ENCODE measurements at regions not wholly inside any gene's neighbourhood (a gene's known extent, or its start where the extent isn't known, plus 50 kb on each side); places are given as distances from the start of the nearest gene placed in this dataset.

- Histone ChIP-seq H3K4me2 (ENCODE audit: low read length) (no peak overlapping the region), H3K9me3 (ENCODE audit: insufficient read depth, low read length) (no peaks in the 10 kb centered on the region), H3K4me3 (ENCODE audit: low read length) (no peak overlapping the region), H2AFZ (ENCODE audit: low read depth, low read length) (no peak overlapping the region), H3K9ac (ENCODE audit: low read length) (no peak overlapping the region), H3K27me3 (ENCODE audit: low read depth, low read length) (no peaks in the 10 kb centered on the region), H3K27ac (ENCODE audit: low read length) (no peak overlapping the region), H3K79me2 (ENCODE audit: low read length) (no peaks in the 10 kb centered on the region), H4K20me1 (ENCODE audit: insufficient read depth, low read length) (no peaks in the 10 kb centered on the region), H3K4me1 (ENCODE audit: low read length) (no peaks in the 10 kb centered on the region), H3K36me3 (replicated peaks; ENCODE audit: low read depth, low read length) (no peaks in the 10 kb centered on the region)
- TF ChIP-seq EZH2phosphoT487 (IDR thresholded peaks at IDR 0.05; ENCODE audit: low read depth) (no peak), CTCF (IDR thresholded peaks at IDR 0.05; ENCODE audit: low read depth, low read length) (no peak)
These were observed 298.9 kb upstream of the BMP2 start for GRCh38 chr20:6468423-6469116.

- H3K9me3 ChIP-seq (ENCODE audit: insufficient read depth, low read length) = no peaks in the 10 kb centered on the region
- H3K27me3 ChIP-seq (ENCODE audit: low read depth, low read length) = no peaks in the 10 kb centered on the region
- no peak for TF ChIP-seq EZH2phosphoT487 (IDR thresholded peaks at IDR 0.05; ENCODE audit: low read depth)
- TF ChIP-seq CTCF (IDR thresholded peaks at IDR 0.05; ENCODE audit: low read depth, low read length) = no peak
- H3K79me2 ChIP-seq (ENCODE audit: low read length) = no peaks in the 10 kb centered on the region
- no peak overlapping the region for H3K4me3 ChIP-seq (ENCODE audit: low read length)
- no peaks in the 10 kb centered on the region for H3K36me3 ChIP-seq (replicated peaks; ENCODE audit: low read depth, low read length)
- no peak overlapping the region for H3K27ac ChIP-seq (ENCODE audit: low read length)
- no peaks in the 10 kb centered on the region for H3K4me1 ChIP-seq (ENCODE audit: low read length)
- H3K4me2 ChIP-seq (ENCODE audit: low read length) = no peak overlapping the region
- H2AFZ ChIP-seq (ENCODE audit: low read depth, low read length) = no peak overlapping the region
- no peaks in the 10 kb centered on the region for H4K20me1 ChIP-seq (ENCODE audit: insufficient read depth, low read length)
- H3K9ac ChIP-seq (ENCODE audit: low read length) = no peak overlapping the region
These were observed 299.9 kb upstream of the BMP2 start for GRCh38 chr20:6467562-6467961.

DNA sequence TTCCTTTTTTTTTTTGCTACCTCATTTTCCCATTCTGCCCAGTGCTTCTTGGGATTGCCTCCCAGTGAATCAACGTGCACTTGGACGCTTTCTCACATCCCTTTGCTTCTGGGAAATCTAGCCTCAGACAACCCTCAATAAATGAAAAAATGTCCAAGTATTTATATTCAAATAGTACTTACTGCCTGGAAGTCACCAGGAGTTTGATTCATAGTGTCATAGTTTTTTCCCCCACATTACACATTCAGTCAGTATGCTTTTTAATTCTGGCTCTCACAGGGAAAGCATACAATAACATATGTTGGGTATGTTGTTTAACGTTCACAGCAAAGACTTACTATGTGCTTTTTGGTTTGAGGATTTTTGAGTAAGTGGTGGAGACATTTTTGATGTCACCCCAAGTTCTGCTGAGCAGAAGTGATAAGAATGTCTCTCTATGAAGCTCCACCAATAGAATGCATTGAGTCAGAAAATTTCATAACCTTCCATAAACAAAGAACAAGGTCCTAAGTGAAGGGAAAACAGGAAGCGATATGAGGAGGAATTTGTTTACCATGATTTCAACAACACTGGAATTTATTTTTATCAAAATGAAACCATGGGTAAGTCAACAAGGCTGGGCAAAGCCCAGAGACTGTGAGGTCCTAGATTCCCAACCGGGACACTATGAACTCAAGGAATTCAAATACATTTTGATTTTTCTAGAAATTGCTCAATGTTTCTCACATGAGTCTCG, 301.2 kb upstream of the BMP2 start:
- no peak for TF ChIP-seq EZH2phosphoT487 (IDR thresholded peaks at IDR 0.05; ENCODE audit: low read depth)
- no peak for TF ChIP-seq CTCF (IDR thresholded peaks at IDR 0.05; ENCODE audit: low read depth, low read length)
- Histone ChIP-seq H3K4me1 (ENCODE audit: low read length) (no peaks in the 10 kb centered on the region), H3K9me3 (ENCODE audit: insufficient read depth, low read length) (no peaks in the 10 kb centered on the region), H3K9ac (ENCODE audit: low read length) (no peak overlapping the region), H2AFZ (ENCODE audit: low read depth, low read length) (no peak overlapping the region), H4K20me1 (ENCODE audit: insufficient read depth, low read length) (no peaks in the 10 kb centered on the region), H3K36me3 (replicated peaks; ENCODE audit: low read depth, low read length) (no peaks in the 10 kb centered on the region), H3K27me3 (ENCODE audit: low read depth, low read length) (no peaks in the 10 kb centered on the region), H3K4me2 (ENCODE audit: low read length) (no peak overlapping the region), H3K4me3 (ENCODE audit: low read length) (no peak overlapping the region), H3K27ac (ENCODE audit: low read length) (no peak overlapping the region), H3K79me2 (ENCODE audit: low read length) (no peaks in the 10 kb centered on the region)

GRCh38 chr20:6450841-6451240, 316.6 kb upstream of the BMP2 start:
- H3K79me2 ChIP-seq (ENCODE audit: low read length) = no peaks in the 10 kb centered on the region
- no peaks in the 10 kb centered on the region for H4K20me1 ChIP-seq (ENCODE audit: insufficient read depth, low read length)
- H3K9ac ChIP-seq (ENCODE audit: low read length) = no peak overlapping the region
- H3K4me3 ChIP-seq (ENCODE audit: low read length) = no peak overlapping the region
- no peaks in the 10 kb centered on the region for H3K36me3 ChIP-seq (replicated peaks; ENCODE audit: low read depth, low read length)
- H3K9me3 ChIP-seq (ENCODE audit: insufficient read depth, low read length) = no peaks in the 10 kb centered on the region
- H3K4me2 ChIP-seq (ENCODE audit: low read length) = no peak overlapping the region
- no peak overlapping the region for H2AFZ ChIP-seq (ENCODE audit: low read depth, low read length)
- no peaks in the 10 kb centered on the region for H3K27me3 ChIP-seq (ENCODE audit: low read depth, low read length)
- TF ChIP-seq CTCF (IDR thresholded peaks at IDR 0.05; ENCODE audit: low read depth, low read length) = no peak
- no peak for TF ChIP-seq EZH2phosphoT487 (IDR thresholded peaks at IDR 0.05; ENCODE audit: low read depth)
- H3K27ac ChIP-seq (ENCODE audit: low read length) = no peak overlapping the region
- H3K4me1 ChIP-seq (ENCODE audit: low read length) = no peaks in the 10 kb centered on the region
